Anterior cingulate cortex (tissue), 58 donors: ENCODE measurements at regions not wholly inside any gene's neighbourhood (a gene's known extent, or its start where the extent isn't known, plus 50 kb on each side); places are given as distances from the start of the nearest gene placed in this dataset.

Experiments
- DNase-seq, 58 donors: peaks; one replicate each; lab custom pipeline; 2025; lab: John Stamatoyannopoulos, UW

DNA sequence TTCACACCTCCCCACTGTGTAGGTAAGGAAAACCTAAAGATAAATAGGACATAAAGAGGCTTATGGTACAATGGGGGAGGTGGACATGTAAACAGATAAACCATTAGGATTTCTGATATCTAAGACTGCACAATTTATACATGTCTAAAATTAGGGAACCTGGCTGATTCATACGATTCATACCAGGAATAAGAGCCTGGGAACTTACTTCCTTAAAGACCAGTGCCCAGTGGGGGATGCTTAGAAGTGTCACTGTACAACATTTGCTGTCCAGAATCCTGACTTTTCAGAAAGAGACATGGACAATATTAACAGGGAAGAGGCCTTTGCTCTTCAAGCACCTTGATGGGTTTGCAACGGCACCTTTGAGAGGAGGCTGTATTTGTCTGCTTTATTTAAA lies 116.8 kb upstream of the KIT start:
- no peak for DNase-seq

DNA sequence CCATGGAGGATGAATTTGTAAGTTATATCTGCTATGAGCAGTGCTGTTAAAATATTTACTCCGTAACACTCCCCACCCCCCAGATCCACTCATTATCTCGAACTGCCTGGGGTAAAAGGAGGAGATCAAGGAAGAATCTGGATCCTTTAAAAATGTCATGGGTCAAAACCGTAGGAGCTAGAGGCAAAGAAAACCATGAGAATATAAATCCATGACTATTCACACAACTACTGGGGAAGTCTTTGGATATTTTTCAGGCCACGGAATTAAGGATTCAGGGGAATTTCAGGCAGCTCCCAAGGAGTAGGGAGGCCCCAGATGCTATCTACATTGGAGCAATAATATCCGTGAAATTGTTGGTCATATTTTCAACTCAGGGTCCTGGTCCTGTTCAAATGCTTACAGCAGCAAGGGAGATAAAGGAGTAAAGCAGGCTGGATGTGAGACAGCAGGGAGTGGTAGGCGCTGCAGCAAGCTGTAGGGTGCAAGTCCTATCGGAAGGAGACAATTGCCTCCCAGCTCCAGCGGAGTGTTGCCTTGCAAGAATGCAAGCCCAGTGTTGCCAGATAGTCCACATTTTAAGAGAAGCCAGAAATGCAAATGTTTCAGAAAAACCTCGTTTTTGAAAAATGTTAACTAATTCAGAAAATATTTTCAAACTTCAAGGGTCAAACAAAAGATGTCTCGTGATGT lies 116.2 kb upstream of the KIT start:
- no peak for DNase-seq

DNA sequence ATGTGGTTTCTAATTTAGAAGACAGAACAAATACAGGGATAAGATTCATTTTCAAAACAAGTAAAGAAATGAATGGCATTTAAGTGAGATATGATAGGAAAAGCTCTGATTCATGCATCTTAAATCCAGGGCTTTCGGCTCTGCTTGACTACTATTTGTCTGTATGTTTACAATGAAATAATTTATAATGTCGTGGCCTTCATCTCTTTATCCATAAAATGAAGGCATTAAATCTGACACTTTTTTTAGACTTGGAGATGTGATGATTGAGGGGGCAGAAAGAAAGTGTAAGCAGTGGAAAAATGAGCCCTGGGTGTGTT lies 115.7 kb upstream of the KIT start:
- no peak for DNase-seq

DNA sequence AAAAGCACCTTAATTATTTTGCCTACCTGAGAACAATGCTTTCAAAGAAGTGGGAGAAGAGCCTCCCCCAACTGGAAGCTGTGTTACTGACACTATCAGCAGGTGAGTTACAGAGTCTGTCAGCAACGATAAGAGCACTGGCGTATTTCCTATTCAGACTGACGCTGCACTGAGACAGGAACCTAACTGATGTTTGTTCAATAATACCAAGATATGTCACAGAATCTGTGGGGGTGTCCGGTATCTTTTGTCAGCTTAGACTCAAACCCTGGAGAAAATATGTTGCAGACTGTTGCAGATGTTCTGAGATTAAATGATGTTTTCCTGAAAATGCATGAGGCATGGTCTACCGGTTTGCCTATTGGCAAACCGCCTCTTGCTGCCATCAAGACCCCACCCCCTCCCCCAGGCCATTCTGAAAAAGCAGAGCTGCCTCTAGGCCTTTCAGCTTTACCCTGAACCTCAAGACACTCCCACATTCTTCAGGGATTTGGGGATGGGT lies 115.2 kb upstream of the KIT start:
- DNase-seq = no peak

DNA sequence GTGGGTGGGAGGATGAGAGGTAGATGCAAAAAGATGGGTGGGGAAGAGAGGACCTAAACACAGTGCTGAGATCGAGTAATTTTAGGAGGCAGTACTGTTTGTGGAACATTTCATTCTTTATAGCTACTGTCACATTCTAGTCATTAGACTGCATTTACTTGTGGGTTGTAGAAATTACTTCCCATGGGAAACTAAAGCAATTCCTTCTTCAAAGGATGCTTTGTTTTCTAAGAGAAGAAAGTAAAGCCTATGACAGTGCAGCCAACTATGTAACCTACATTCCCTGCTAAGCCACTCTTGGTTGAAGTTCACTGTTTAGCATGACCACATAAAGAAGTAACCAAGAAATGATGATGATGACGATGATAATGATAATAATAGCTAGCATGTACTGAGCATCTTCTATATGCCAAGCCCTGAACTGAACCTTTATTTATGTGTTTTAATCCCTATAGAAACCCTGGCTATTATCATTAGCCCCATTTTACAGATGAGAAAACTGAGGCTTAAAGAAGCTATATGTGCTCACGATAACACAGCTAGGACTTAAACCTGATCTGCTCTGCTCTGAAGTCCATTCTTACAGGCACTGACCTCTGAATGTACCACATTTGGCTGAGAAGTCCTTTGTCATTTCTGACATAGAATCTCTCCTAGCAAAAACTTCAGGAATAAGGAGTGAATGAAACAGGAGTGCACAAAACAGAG lies 114.5 kb upstream of the KIT start:
- DNase-seq = no peak

DNA sequence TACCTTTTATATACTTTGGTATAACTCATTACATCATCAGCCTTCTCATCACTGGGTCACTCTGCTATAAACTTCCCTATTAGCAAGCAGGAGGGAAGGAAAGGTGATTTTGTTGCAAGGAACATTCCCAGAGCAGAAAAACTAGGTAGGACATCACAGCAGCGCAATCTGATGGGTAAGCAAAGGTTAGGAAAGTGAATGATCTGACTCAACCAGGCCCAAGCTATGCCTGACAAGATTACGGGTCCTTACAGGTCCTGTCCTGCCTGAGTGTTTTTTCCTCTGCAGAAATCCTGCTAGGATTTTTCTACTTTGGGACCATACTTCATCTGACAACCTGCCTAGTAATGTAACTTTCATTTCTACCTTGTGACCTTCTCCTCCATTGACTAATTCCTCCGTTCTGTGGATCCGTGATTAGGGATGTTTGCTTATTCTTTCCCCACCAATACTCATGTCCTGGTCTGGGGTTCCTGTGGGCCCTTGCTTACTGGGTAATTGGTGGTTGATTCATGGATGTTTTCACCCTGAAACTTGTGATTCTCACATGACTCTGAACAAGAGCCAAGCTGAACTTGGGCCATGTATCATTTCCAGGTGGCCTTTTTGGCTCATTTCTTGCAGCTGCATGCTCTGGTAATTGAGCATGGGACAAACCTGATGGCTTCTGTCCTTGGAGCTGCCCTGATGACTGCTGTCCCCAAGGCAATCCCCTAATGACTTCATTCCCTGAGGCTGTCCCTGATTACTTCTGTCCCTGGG lies 111.9 kb upstream of the KIT start:
- DNase-seq = no peak

DNA sequence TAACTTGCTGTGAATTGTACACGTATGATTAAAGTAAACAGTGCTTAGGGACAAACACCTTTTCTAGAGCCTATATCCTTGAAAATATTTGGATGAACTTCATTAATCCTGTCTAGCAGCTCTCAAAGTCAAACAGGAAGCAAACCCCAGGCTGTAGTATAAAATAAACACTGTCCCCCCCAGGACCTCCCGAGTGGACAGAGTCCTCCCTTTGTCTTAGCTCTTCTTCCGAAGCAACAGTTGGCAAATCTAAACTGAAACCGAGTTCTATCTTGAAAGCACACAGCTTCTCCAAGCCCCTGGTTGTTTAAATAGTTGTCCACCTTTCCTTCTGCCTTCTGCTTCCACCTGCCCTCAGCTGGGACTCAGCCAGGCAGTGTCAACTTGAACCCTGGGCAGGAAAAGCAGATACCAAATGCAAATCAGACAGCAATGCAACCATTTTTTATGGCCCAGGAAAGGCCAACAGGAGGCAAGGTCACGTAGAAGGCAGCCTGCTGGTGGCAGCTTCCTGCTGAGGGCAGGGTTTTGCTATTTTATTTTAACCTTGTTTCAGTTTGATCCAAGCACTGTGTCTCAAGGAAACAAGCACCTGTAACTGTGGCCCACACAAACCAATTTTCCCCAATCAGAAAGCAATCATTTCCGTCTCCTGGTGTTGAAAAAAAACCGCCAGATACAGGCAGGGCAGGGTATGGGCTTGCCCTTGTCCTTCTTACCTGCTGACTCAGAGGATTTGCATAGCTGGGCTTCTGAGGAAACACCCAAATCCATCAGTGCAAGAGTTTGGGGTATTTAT lies 110.3 kb upstream of the KIT start:
- no peak for DNase-seq

DNA sequence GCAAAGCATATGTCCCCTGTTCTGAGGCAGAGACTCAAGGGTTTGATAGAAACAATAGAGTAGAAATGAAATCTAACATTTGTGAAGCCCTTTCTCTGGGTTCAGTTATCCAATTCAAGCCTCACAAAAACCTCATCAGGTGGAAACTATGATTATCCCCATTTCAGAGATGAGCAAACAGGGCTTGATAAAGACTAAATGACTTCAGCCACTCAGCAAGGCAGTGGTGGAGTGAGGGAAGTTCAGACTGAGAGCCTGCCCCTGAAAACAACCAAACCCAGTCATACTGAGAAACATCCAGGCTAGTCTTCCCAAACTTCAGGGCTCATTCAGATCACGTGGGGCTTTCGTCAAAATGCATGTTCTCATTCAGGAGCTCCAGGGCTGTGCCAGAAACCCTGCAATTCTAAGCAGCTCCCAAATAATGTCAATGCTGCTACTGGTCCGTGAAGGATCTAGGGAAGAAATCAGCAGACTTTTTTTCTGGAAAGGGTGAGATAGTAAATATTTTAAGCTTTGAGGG lies 109.6 kb upstream of the KIT start:
- DNase-seq = no peak

DNA sequence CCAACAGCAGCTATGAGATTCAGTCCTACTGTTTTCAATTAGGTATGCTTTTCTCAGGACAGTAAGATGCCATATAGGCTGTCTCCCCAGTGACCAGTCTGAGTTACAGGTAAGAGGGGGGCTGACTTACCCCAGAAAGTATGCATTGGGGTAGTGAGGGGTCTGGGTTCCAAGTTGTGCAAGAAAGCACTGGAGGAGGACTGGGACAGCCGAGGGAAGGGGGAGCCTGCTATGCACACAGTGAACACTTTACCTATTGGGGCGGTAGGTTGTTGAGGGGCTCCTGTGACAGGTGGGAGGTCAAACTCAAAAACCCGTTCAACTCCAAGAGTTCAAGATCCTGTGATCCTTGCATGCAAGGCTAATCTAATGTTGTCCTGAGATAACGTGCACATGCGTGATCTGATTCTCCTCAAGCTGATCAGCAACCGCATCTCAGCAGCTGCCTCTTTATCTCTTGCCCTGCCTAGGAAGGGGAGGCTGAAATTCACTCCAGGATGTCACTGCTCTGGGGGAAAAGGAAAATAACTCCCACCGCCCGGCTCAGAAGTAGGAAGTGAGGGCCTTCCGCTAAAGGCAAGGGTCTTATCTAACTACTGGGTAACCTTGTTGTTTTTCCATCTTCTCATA lies 108.8 kb upstream of the KIT start:
- no peak for DNase-seq

DNA sequence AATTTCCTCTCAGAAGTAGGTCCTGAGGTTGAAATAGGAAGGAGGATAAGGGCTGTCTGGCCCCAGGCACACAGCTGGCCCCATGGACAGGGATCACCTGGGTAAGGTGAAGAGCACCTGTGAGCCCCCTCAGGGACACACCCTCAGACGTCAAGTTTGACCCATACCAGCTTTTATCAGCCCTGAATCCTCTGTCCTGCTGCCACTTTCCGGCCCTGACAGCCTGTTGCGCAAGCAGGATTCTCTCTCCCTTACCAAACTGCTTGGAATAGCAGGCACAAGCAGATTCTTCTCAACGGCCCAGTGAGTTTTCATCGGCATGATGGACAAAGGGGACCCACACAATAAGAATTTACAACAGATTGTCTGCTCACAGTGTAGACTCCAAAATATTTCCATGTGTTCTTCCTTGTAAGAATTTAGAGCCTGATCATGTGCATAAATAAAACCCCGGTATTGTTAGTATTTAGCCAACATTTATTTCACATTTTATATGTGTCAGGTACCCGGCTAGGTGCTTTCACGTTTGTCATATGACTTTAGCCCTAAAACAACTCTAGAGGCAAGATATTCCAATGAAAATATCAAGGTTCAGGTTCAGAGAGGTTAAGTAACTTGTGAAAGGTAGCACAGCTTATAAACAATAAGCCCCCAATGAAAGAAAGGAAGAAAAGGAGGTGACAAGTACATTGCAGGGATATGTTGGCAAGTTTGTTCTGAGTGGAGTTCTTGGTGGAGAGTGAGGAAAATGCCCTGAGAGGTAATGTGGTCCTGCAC lies 107.2 kb upstream of the KIT start:
- no peak for DNase-seq

DNA sequence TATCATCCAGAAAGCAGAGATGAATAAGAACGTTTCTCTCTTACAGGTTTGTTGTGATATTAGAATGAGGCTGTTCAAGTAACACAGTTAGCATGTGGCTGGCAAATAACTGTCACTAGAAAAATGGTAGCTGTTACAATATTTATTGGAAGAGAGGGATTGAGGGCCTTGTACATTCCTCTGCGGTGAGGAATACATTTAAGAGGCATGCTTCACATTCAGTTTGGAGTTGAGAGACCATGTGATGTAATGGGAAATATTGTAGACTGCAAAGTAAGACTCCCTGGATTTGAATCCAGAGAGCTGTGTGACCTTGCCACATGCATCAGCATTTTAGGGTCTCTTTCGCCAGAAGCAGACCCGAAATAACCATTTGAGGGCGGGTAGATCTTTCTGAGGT lies 104.8 kb upstream of the KIT start:
- DNase-seq = no peak

DNA sequence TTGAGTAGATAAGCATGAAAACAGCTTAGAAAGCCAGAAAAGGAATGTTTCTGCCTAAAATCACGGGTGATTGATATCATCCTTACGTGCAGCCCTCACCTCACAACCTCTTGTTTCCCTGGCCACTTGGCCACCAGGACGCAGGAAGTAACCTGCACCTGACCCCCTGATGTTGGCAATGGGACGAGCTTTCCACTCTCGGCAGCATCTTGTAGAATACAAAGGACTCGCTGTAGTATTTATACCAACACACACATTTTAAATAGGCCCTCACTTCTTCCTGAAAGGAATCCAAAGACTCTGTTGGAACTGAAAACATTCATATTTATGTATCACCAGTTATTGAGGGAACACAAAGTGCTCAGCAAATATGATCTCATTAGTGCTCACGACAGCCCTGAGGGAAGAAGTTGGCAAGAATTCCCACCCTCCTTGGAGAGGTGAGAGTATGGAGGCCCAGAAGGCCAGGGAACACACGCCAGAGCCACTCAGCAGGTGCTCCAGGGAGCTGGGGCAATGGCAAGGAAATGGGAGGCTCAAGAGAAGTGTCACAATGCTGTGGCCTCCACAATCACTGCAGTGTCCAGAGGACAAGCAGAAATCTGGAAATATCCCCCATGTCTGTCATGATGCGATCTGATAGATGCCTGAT lies 103.3 kb upstream of the KIT start:
- no peak for DNase-seq

DNA sequence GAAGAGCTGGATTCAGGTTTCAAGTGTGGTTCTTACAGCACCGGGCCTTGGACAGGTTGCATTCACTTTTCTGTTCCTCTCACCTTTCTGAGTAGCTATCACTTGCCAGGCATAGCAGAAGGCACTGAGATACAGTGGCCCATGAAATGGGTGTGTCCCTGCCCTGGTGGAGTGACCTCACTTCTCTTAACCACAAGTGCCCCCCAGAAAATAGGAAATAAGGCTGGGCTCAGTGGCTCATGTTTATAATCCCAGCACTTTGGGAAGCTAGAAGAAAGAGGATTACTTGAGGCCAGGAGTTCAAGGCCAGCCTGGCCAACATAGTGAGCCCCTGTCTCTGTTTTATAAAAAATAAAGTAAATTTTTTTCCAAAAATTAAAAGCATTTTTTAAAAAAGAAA lies 101.7 kb upstream of the KIT start:
- no peak for DNase-seq

DNA sequence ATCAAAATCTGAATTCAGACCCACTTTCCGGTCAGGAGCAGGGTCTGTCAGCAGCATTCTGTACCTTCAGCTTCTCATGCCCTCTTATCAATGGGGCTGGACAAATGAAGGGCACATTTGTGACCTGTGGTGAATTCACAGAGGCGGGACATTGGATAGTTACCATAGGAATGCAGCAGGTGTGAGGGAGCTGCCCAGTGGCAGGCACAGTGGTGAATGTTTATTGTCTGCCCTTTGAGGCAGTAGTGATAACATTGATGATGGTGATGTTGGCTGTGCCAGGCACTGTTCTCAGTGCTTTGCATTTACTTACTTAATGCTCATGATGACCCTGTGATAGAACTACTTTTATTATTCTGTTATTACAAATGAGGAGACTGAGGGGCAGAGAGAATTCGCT lies 101.2 kb upstream of the KIT start:
- no peak for DNase-seq

DNA sequence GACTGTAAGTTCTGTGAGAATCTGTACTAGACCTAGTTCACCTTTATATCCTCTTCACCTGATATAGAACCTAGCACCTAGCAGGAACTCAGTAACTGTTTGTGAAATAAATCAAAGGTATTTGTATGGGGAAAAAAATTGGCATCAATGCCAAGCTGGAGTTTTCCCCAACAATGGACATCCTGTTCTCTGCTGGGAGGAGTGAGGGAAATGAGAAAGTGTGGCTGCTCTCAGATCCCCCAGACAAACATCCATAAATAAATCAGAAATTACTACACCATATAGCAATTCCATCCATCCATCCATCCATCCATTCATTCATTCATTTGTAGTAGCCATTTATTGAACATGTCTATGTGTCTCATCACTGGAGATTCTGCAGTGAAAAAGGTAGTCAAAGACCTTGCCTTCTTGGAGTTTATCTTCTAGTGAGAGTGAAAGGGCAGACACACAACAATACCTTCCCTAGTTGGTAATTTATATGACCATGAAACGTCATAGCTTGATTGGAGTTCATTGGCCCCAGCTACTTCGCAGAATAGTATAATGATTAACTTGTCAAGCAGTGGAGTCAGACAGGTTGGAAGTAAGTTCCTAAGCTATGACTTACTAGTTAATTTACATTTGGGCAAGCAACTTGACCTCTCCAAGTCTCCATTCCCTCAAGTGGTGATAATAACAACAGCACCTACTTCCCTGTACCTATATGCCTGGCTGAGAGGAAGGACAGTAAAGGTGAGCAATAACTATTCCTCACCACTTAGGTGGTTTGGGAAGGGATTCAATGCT lies 98.7 kb upstream of the KIT start:
- no peak for DNase-seq

DNA sequence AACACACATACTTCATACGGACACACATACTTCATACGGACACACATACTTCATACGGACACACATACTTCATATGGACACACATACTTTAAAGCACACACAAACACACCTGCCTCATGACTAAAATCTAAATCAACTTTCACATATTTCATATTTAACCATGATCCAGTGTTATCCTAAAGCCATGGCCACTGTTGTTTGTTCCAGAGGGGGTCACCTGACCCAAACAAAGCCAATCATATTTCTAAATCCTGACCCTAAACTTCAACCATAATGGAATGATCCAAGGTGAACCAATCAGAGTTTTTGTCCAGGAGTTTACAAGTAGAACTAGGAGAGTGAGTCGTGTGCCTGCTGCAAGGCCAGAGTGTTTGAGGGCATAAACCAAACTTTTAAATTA lies 97.2 kb upstream of the KIT start:
- no peak for DNase-seq

DNA sequence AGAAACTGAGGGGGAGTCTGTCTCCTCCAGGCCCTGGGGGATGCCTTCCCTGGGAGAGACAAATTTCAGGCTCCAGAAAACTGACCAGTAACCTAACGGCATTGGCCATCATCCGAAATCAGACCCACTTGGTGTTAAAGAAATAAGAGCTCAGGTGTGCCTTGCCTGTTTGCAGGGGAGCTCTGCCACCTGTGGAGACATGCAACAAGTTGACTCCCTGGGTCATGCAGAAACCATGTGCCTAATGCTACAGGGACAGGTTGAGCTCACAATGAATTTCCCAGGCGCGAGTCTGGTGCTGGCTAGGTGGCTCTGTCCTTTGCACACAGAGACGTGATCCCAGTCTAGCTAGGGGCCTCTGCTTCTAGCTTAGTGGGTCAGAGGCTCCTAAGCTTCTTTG lies 95.8 kb upstream of the KIT start:
- DNase-seq = no peak

DNA sequence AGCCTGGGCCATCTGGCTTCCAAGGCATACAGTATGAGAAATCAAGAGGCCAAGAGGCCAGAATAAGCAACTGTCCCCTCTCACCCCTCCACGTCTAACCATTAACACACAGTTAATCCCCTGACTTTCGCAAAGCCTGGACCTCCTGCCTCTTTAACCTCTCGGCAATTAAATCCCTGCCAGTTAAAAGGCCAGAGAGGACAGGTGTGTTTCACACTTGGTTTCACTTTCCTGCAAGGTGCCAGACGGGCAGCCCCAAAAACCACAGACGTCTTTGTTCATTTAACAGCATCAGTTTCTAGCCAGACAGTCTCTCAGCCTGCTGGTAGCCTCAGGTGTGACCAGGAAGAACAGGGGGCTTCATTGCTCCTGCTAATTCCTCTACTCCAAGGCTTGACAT lies 91.1 kb upstream of the KIT start:
- DNase-seq = no peak
